NCI-H2081 (cell line): ENCODE measurements at regions not wholly inside any gene's neighbourhood (a gene's known extent, or its start where the extent isn't known, plus 50 kb on each side); places are given as distances from the start of the nearest gene placed in this dataset.

Source experiments
- DNase-seq, 2 experiments: peaks; one replicate each; lab custom pipeline; 2025; lab: John Stamatoyannopoulos, UW

DNA sequence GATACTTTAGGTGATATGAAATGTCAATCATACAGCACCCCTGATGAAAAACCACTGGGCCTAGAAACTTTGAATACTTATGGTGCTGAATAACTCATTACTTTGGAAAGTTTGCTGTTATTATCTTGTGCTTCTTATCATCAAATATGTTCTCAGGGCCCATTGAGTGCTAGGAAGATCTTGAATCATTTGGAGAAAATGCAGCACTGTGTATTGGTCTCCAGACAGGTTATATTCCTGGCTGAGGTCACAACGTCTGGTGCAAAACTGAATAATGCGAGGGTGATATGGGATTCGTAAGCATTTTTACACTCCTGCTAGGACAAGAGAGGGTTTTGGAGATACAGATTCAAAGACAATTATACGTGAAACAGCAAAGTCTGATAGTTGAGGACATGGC is 249.4 kb upstream of the TNC start:
- DNase-seq: no peak

DNA sequence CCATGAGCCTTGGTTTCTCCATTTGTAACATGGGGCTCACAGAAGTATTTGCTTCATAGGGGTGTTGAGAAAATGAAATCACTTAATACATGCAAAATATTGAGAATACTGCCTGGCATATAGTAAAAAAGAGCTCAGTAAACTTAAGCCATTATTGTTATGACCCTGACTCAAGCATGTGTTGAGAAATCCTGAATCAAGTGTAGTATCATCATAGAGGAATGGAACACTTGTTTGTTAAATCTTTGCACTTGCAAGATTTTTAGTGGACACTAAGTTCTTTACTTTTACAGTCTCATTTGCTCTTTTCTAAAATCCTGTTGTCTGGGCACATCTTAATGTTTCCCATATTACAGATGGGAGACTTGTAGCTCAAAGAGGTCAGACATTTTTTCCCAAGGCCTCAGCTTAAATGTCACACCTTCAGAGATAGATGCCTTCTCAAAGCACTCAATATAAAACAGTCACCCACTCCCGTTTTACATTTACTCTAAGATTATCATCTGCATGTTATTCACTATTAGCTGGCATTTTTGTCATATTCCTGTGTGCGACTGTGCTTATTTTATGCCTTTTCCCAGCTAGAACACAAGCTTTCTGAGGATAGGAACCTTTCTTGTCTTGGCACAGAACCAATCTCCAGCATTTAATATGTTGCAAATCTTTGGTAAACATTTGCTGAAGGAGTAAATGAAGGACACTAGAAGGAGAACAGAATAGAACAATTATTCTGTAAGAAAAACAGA is 250.0 kb upstream of the TNC start:
- DNase-seq: no peak

DNA sequence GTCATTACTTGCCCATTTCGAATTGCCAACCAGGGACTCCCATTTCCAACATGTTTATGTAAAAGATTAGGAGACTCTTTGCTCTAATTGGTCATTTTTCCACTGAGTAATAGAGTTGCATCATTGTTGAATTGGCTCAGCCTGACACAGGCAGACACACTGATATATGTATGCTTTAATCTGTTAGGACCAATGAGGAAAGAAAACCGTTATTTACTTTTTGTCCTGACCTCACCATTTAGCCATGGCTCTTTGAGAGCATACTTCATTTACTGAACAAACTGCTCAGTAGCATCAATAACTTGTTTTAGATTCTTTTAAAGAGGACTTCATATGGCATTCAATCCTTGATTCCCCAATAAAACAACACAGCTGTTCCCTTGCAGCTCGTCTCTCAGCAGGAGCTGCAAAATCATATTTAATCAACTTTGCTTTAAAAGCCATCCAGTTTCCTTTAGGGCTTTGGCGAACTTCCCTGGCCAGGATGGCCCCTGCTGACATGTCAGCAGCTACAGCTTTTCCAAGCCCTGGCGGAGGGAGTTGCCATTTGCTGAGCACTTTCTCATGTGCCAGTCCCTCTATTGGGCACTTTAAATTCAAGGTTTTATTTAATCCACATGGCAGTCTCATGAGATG is 251.5 kb upstream of the TNC start:
- DNase-seq: peak; percentile 72 to 94

DNA sequence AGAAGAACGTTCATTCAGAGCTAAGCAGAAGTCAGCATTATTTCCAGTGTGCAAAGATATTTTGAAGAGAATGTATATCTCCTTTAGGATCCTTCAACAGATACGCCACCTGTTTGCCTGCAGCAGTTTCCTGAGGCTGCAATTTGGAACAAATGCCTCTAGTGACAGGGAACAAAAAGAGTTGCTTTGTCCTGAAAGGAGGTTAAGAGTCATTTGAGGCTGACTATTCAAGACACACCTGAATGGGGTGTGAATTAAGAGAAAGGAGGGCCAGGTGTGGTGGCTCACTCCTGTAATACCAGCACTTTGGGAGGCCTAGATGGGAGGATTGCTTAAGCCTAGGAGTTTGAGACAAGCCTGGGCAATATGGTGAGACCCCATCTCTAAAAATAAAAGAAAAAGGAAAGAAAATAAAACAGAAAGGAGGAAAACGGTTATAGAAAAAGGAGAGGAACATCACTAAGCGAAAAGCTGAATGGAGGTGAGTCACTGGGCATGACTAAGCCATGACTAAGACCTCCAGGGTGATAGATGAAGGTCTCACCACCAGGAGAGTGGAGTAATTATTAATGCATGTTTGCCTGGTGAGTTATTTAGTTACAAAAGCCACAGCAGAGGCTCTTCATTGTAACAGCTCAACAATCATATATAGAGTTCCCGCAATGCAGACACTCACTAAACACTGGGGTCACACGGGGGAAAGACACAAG is 255.2 kb upstream of the TNC start:
- no peak for DNase-seq

DNA sequence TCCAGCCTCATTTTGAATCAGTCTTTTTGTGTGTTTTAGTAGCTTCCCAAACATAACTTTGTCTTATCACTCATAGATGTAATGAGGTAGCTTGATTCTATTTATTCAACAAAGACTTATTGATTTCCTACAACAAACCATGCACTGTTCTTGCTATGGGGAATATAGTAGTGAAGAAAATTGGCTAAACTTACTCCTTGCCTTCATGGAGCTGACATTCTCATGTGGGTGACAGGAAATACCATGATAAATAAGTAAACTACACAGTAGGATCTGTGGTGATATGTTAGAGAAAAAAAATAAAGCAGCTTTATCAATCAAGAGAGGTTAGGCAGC is 255.7 kb upstream of the TNC start:
- DNase-seq: no peak

- no peak for DNase-seq
Measured at GRCh38 chr9:115374724-115375268, 256.8 kb upstream of the TNC start.

DNA sequence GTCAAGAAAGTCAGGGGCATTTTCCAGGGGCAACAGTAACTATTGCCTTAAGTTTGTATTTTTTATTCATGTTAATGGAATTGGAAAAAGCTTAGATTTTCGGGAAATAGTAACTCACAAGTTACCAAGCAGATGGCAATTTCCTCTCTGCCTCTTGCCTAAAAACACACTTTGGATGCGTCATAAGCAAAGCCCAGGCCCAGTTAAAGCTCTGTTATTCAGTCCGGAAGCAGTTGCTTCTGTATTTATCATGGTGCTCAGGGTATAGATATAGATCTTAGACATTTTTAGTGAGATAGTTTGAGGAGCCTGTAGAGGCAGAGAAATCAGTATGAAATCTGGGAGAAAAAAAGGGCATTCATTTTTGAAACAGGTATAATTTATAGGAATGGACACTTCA is 260.3 kb upstream of the TNC start:
- DNase-seq: no peak

- no peak for DNase-seq
Measured at GRCh38 chr9:115378758-115379157, 260.8 kb upstream of the TNC start.

DNA sequence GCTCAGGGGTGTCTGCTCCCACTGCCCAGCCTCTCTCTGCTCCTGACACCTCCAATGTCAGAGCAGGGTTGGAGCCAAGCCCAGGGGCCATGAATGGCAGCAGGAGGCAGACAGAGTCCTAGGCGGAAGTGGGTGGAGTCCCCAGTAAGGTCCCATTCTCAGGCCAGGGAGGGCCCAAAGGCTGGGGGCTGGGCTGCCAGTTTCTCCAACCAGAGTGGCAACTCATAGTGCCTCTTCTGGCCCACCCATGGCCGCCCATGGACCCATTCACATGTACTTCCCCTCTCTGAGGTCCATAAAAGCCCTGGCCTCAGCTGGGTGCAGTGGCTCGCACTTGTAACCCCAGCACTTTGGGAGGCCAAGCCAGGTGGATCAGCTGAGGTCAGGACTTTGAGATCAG is 261.8 kb upstream of the TNC start:
- no peak for DNase-seq

DNA sequence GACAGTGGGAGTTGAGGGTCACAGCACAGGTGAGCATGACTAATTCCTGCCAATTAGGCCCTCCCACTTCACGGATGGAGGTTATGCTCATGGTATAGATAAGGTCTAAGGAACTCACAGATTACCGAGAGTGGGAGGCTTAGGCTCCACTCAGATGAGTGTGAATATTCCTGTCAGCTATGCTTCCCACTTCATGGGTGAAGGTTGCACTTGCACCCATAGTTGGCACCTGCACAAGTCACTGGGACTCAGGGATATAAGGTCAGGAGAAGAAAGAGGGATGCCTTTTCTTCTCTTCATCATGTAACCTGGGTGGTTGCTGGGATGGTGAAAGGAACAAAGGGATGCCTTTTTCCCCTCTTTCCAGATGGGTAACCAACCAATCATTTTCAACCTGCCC is 264.9 kb upstream of the TNC start:
- DNase-seq: no peak

DNA sequence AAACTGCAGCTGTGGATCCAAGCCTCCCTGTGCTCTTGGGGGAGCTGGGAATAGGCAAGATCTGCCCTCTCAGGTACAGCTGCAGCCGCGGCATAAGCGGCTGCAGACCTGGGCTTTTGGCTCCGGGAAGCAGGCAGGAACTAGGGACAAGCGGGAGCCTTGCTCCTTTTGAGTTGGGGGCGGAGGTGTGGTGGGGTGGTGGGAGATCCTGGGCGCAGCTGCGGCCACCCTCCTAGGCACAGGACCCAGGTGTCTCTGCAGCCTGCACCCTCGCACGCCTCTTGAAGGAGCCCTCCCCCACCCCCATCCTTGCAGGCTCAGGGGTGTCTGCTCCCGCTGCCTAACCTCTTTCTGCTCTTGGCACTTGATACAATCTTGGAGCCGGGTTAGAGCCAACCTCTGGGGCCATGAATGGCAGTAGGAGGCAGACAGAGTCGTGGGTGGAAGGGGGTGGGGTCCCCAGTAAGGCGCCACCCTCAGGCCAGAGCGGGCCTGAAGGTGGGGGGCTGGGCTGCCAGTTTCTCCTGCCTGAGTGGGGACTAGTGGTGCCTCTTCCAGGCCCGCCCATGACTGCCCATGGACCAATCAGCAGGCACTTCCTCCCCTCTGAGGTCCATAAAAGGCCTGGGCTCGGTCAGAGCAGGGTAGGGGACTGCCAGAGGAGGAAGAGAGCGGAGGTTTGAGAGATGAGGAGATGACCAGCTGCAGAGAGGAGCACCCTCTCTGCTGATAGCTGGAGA is 267.6 kb upstream of the TNC start:
- DNase-seq: no peak

GRCh38 chr9:115386963-115387770 is 269.2 kb upstream of the TNC start:
- no peak for DNase-seq

- DNase-seq: no peak
Measured at GRCh38 chr9:115391168-115391825, 273.3 kb upstream of the TNC start.

DNA sequence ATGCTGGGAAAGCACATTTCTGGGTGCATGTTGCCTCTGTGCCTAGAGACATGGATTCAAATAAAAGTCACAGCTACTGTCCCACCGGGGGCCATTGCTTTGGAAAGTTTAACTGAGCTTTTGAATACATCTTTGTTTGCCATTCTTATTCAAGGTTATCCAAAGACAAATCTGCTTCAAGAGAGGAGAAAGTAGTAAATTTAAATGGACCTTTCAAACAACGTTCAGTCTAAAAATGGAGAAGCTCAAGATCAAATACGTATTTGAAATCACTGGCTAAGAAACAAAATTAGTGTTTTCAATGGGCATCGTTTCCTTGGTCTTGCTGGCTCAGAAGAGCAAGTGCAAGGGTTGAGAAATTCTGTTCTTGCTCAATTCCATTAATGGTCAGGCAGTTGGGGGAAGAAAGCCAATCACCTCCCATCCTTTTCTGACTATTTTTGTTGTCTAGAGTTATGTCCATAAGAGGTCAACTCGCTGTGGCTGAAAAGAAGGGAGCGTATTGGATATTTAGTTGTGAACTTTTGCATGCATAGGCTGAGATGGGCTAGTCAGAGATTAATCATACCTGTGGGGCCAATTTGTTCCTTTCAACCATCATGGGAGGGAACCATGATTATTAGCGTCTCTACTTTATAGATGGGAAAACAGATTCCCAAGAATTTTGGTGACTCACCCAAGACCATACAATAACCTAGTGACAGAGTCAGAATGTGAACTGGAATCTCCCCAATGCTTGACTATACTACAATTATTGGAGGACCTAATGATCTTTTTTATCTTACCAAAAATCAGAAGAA is 276.2 kb upstream of the TNC start:
- DNase-seq: no peak

DNA sequence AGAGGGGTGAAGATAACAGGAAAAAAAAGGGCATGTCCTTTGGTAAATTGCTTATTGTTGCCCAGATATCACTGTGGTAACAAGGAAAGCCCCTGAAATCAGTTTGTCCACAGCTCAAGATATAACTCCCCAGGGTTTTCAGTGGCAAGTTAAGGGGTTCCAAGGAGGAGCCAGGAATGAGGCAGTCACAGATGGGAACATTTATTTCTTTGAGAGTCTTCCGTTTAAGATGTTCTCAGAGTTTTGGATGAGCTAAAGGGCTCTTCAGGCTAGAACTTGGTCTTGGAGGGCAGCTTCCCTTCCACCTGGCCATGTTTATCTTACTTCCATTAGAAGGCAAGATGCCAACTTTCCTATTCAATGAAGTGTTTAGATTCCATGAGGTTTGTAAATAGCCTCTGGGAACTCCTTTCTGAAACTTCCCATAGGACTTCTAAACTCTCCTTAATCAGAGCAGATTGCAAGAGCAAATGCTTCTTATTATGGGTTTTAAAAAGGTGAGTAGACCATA is 277.6 kb upstream of the TNC start:
- DNase-seq: peak in 1 of 2 experiments; percentile 57

DNA sequence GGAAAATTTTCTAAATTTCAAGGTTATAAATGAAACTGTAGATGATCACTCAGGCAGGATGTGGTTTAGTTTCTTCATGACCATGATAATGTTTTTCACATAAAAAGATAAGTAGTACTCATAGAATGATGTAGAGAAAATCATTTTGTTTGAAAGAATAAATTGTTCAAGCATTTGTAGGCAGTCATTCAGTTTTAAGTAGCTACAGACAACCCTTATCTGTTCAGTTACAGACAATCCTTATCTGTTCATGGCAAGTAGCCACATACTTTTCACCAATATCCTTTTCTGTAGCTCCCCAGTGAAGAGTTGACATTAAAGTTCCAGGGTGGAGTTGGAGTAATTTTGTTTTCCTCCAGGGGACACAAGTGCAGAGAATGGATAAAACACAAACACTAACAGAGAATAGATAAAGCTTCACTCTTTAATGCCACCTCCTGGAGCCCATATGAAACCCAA is 278.1 kb upstream of the TNC start:
- DNase-seq: no peak

DNA sequence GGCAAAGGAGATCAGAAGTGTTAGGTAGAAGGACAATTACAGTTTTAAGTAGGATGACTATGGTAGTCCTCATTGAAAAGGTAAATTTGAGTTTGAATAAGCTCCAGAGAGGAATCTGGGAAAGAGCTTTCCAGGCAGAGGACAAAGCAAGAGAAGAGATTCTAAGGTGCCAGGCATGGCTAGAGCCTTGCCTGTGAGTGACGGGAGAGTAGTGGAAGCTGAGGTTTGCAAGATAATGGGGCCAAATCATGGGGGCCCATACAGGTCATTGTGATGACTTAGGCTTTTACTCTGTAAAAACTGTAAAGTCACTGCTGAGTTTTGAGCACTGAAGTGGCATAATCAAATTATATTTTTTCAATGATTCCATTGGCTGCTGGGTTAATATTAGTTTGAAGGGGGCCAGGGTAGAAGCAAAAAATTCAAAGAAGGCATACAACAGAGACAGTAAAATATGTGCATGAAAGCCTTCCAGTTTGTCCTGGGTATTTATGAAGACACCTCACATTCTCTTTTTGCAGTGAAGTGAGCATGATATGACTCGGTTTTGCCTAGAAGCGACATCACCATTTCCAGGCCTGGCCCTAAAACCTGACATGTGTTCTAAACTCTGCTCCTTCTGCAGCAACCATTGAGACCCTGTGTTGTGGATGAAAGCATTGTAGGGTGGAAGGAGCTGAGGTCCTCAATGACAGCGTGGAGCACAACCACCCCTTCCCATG is 279.8 kb upstream of the TNC start:
- DNase-seq: no peak

DNA sequence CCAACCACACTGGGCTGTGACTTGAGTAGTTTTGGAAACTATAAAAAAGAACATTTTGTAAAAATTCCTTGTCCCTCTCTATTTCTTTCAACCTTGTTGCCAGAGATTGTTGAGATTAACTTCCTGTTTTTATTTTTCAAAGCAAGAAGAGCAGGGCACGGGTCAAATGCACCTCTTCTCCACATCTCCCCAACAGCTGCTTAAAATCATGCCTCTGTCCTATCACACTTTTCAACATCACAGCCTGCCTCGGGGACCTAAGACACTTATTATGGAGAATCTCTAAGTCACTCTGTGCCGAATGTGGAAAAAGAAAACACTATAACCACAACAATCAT is 280.3 kb upstream of the TNC start:
- DNase-seq: no peak

- no peak for DNase-seq
Measured at GRCh38 chr9:115398996-115399395, 281.0 kb upstream of the TNC start.
